MCF 10A (cell line): ENCODE measurements at regions not wholly inside any gene's neighbourhood (a gene's known extent, or its start where the extent isn't known, plus 50 kb on each side); places are given as distances from the start of the nearest gene placed in this dataset.
A peak's percentile ranks its signal among the peaks of the same experiment; 100 is the strongest.

Experiments used
- BruUV-seq: library from RNA; stranded (reverse); fragments of 400-500 nt; replicated peaks from 2 replicates; lab custom pipeline; 2021; lab: Mats Ljungman, UMichigan
- CTCF ChIA-PET: fragments of 300-600 bp; sonication (Branson Sonifier 250); formaldehyde crosslinking; extraction: SDS; loops from one replicate; lab custom pipeline; 2021; ENCODE audit warnings: antibody characterized with exemption, inconsistent platforms; lab: Yijun Ruan, JAX
- POLR2A ChIA-PET: fragments of 300-600, 350-650 bp; sonication (Branson Sonifier 250); formaldehyde crosslinking; extraction: SDS; loops from one replicate; lab custom pipeline; 2020; ENCODE audit warnings: antibody characterized with exemption, inconsistent platforms; lab: Yijun Ruan, JAX
- DNase-seq: peaks from one replicate; pipeline ENCODE4 v3.0.0-alpha.2; 2018; ENCODE audit not compliant: unreplicated experiment
- H3K27ac Mint-ChIP-seq: one replicate; pipeline ENCODE4 v1.8.0; 2022; ENCODE audit warnings: mild to moderate bottlenecking, low read depth, mixed read lengths; ENCODE audit not compliant: unreplicated experiment
- H3K27me3 Mint-ChIP-seq: one replicate; pipeline ENCODE4 v1.8.0; 2022; ENCODE audit warnings: mixed read lengths; ENCODE audit not compliant: insufficient read depth, unreplicated experiment
- H3K36me3 Mint-ChIP-seq: one replicate; pipeline ENCODE4 v1.8.0; 2022; ENCODE audit warnings: mild to moderate bottlenecking, moderate library complexity, mixed read lengths; ENCODE audit not compliant: insufficient read depth, unreplicated experiment
- H3K4me1 Mint-ChIP-seq: one replicate; pipeline ENCODE4 v1.8.0; 2022; ENCODE audit warnings: mixed read lengths; ENCODE audit not compliant: insufficient read depth, unreplicated experiment
- H3K4me3 Mint-ChIP-seq: one replicate; pipeline ENCODE4 v1.8.0; 2022; ENCODE audit warnings: mild to moderate bottlenecking, moderate library complexity, mixed read lengths; ENCODE audit not compliant: unreplicated experiment
- H3K9me3 Mint-ChIP-seq: one replicate; pipeline ENCODE4 v1.8.0; 2022; ENCODE audit warnings: mixed read lengths; ENCODE audit not compliant: unreplicated experiment
- intact Hi-C: fragments of 100-400 bp; cut with micrococcal nuclease; formaldehyde crosslinking; loops from 2 replicates; pipeline ENCODE4 v1.14.1; 2022
- TF ChIP-seq, protein P1 (sequence below): fragments of 200-600 bp; IDR thresholded peaks from one replicate; pipeline ENCODE4 v1.8.0; 2022; ENCODE audit warnings: antibody characterized with exemption, mild to moderate bottlenecking; ENCODE audit not compliant: unreplicated experiment

DNA sequence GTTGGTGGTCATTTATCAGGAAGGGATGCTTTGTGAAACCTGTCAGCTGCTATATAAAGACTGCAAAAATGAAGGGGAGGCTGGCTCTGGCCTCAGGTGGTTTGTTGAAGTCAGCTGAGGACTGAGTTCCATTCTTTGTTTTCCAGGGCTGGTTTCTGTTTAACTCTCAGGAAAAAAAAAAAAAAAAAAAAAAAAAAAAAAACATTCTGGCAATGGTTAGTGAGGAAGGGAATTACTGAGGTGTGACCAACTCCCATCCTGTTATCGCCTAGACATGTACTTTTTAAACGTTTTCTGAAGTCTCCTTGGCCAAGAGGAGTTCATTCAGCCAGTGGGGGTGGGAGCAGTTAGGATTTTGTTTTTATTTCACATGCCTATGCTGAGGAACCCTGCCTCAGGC lies 316.3 kb downstream of the OXSM start:
- peaks cover 7% of the 10 kb centered on the region for H3K9me3 Mint-ChIP-seq
- no peak overlapping the region for H3K27ac Mint-ChIP-seq
- H3K27me3 Mint-ChIP-seq = no peaks in the 10 kb centered on the region
- CTCF ChIA-PET = interaction anchor here (4.7 kb wide), 1 partner anchor 12 kb away, joined by 22 read pairs; no protein-coding TSS in a partner anchor
- H3K4me3 Mint-ChIP-seq = no peak overlapping the region
- H3K4me1 Mint-ChIP-seq = peaks cover 24% of the 10 kb centered on the region
- TF ChIP-seq, protein P1, sequence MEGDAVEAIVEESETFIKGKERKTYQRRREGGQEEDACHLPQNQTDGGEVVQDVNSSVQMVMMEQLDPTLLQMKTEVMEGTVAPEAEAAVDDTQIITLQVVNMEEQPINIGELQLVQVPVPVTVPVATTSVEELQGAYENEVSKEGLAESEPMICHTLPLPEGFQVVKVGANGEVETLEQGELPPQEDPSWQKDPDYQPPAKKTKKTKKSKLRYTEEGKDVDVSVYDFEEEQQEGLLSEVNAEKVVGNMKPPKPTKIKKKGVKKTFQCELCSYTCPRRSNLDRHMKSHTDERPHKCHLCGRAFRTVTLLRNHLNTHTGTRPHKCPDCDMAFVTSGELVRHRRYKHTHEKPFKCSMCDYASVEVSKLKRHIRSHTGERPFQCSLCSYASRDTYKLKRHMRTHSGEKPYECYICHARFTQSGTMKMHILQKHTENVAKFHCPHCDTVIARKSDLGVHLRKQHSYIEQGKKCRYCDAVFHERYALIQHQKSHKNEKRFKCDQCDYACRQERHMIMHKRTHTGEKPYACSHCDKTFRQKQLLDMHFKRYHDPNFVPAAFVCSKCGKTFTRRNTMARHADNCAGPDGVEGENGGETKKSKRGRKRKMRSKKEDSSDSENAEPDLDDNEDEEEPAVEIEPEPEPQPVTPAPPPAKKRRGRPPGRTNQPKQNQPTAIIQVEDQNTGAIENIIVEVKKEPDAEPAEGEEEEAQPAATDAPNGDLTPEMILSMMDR = no peak
- intact Hi-C loops = no loop called here
- POLR2A ChIA-PET = interaction anchor here (1.3 kb wide), 1 partner anchor 12 kb away, joined by 4 read pairs; no protein-coding TSS in a partner anchor
- no peaks in the 10 kb centered on the region for H3K36me3 Mint-ChIP-seq
- BruUV-seq = no TSS peak
- DNase-seq = peak; percentile 7

GRCh38 chr3:26108846-26109489 lies 319.1 kb downstream of the OXSM start:
- Mint-ChIP-seq H3K27ac (no peak overlapping the region), H3K4me1 (peaks cover 24% of the 10 kb centered on the region), H3K36me3 (no peaks in the 10 kb centered on the region), H3K27me3 (no peaks in the 10 kb centered on the region), H3K4me3 (no peak overlapping the region), H3K9me3 (peaks cover 7% of the 10 kb centered on the region)
- DNase-seq = no peak
- intact Hi-C loops = no loop called here
- POLR2A ChIA-PET = no interaction called here
- TF ChIP-seq, protein P1 = no peak
- CTCF ChIA-PET = interaction anchor here (0.7 to 4.7 kb wide), 2 partner anchors 9 to 1281 kb away, joined by 4 to 22 read pairs; no protein-coding TSS in a partner anchor
- BruUV-seq = no TSS peak

DNA sequence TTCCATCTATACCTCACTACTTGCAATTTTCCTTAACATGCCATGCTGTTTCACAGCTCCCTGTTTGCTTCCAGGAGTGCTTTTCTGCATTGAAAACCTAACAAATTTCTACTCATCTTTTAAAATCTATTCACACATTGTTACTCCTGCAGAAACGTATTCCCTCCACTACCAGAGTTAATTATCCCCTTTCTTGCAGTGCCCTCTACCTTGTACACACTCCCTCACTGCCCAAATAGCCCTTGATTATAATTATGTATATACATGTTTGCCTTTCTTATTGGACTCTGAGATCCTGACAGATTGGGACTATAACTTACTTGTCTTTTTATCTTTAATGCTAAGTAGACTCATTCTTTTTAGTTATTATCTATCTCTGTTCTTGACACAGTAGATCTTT lies 325.0 kb downstream of the OXSM start:
- CTCF ChIA-PET = no interaction called here
- Mint-ChIP-seq H3K27ac (no peak overlapping the region), H3K27me3 (no peaks in the 10 kb centered on the region), H3K4me1 (no peaks in the 10 kb centered on the region), H3K9me3 (no peaks in the 10 kb centered on the region), H3K36me3 (no peaks in the 10 kb centered on the region), H3K4me3 (no peak overlapping the region)
- DNase-seq = no peak
- POLR2A ChIA-PET = interaction anchor here (0.6 kb wide), 1 partner anchor 1893 kb away, joined by 3 read pairs; no protein-coding TSS in a partner anchor
- TF ChIP-seq, protein P1 = no peak
- intact Hi-C loops = loop anchor here (5.0 kb wide), 2 partner anchors 273 to 468 kb away; no protein-coding TSS in a partner anchor
- BruUV-seq = no TSS peak

DNA sequence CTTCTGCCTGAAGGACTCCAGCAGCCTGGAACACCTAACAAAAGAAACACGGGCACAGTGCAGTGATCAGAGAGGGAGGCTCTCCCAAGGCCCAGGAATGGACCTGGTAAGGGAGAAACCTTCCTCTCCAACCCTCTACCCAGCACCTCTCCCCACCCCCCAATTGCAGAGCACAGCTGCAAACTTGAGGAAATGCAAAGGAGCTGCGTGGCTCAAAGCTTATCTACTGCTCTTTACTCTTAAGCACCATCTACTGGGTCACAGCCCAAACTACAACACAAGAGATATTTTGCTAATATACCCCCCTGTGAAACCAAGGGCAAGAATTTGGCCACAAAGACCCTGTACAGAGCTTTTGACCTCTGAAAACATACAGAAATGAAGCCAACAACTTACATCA lies 328.3 kb downstream of the OXSM start:
- no peaks in the 10 kb centered on the region for H3K9me3 Mint-ChIP-seq
- no peak overlapping the region for H3K4me3 Mint-ChIP-seq
- TF ChIP-seq, protein P1 = peak; percentile 51
- ChIA-PET CTCF (interaction anchor here (0.7 to 2.5 kb wide), 30 partner anchors 9 to 792 kb away, joined by 3 to 22 read pairs (median 4); no protein-coding TSS in a partner anchor), POLR2A (interaction anchor here (0.6 to 0.9 kb wide), 3 partner anchors 11 to 454 kb away, joined by 3 to 6 read pairs (median 4); partner anchors contain the start of gene OXSM)
- intact Hi-C loops = loop anchor here (1.0 to 5.0 kb wide), 4 partner anchors 213 to 594 kb away; no protein-coding TSS in a partner anchor
- no peak overlapping the region for H3K27ac Mint-ChIP-seq
- no TSS peak for BruUV-seq
- H3K27me3 Mint-ChIP-seq = no peaks in the 10 kb centered on the region
- H3K36me3 Mint-ChIP-seq = no peaks in the 10 kb centered on the region
- peak; percentile 4 for DNase-seq
- H3K4me1 Mint-ChIP-seq = no peaks in the 10 kb centered on the region
